ENCODE measurements at regions not wholly inside any gene's neighbourhood (a gene's known extent, or its start where the extent isn't known, plus 50 kb on each side); places are given as distances from the start of the nearest gene placed in this dataset.
A peak's percentile ranks its signal among the peaks of the same experiment; 100 is the strongest.

DNA sequence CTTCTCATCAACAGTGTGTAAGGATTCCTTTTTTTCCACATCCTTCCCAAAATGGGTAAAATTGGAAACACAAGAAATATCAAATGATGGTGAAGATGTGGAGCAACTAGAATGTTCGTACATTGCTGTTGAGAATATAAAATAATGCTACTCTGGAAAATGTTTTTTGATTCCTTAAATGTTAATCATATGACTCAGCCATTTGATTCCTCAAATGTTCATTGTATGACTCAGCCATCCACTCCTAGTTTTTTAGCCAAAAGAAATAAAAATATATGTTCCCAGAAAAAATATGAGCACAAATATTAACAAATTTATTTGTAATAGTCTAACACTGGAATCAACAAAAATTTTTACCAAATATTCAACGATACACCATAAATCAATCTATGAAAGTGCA is 1108.6 kb downstream of the LRFN5 start:
- ChIA-PET CTCF (no interaction called here), POLR2A (ENCODE audit: low non-redundant PET) (no interaction called here)
- TF ChIP-seq, protein P1, sequence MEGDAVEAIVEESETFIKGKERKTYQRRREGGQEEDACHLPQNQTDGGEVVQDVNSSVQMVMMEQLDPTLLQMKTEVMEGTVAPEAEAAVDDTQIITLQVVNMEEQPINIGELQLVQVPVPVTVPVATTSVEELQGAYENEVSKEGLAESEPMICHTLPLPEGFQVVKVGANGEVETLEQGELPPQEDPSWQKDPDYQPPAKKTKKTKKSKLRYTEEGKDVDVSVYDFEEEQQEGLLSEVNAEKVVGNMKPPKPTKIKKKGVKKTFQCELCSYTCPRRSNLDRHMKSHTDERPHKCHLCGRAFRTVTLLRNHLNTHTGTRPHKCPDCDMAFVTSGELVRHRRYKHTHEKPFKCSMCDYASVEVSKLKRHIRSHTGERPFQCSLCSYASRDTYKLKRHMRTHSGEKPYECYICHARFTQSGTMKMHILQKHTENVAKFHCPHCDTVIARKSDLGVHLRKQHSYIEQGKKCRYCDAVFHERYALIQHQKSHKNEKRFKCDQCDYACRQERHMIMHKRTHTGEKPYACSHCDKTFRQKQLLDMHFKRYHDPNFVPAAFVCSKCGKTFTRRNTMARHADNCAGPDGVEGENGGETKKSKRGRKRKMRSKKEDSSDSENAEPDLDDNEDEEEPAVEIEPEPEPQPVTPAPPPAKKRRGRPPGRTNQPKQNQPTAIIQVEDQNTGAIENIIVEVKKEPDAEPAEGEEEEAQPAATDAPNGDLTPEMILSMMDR (conservative IDR thresholded peaks at IDR 0.05; ENCODE audit: low read depth, low read length), result no peak
- no peak for TF ChIP-seq EZH2 (IDR thresholded peaks at IDR 0.05; ENCODE audit: borderline replicate concordance, low read depth, low read length, poor library complexity, severe bottlenecking)
- intact Hi-C loops (cut with micrococcal nuclease; ENCODE audit: unreplicated experiment), result no loop called here
- no peak for DNase-seq (ENCODE audit: low spot score)
- Histone ChIP-seq H3K27ac (ENCODE audit: low read depth, low read length, poor library complexity, severe bottlenecking) (no peak overlapping the region), H3K27me3 (replicated peaks; ENCODE audit: insufficient read depth, low read depth, low read length, poor library complexity) (no peaks in the 10 kb centered on the region), H3K36me3 (ENCODE audit: insufficient read depth, low read length, poor library complexity, severe bottlenecking) (no peaks in the 10 kb centered on the region), H3K9me3 (ENCODE audit: low read depth, low read length, poor library complexity, severe bottlenecking) (no peaks in the 10 kb centered on the region), H3K4me1 (ENCODE audit: insufficient read depth, low read length, poor library complexity, severe bottlenecking) (no peaks in the 10 kb centered on the region), H3K4me3 (ENCODE audit: low read depth, low read length, poor library complexity, severe bottlenecking) (no peak overlapping the region)
- BruUV-seq (replicated peaks), result no TSS peak

- H3K9me3 ChIP-seq (ENCODE audit: low read depth, low read length, poor library complexity, severe bottlenecking), result no peaks in the 10 kb centered on the region
- no peaks in the 10 kb centered on the region for H3K4me1 ChIP-seq (ENCODE audit: insufficient read depth, low read length, poor library complexity, severe bottlenecking)
- no TSS peak for BruUV-seq (replicated peaks)
- H3K36me3 ChIP-seq (ENCODE audit: insufficient read depth, low read length, poor library complexity, severe bottlenecking), result no peaks in the 10 kb centered on the region
- TF ChIP-seq, protein P1 (conservative IDR thresholded peaks at IDR 0.05; ENCODE audit: low read depth, low read length), result no peak
- no peak for TF ChIP-seq EZH2 (IDR thresholded peaks at IDR 0.05; ENCODE audit: borderline replicate concordance, low read depth, low read length, poor library complexity, severe bottlenecking)
- POLR2A ChIA-PET (ENCODE audit: low non-redundant PET), result no interaction called here
- CTCF ChIA-PET, result no interaction called here
- H3K27me3 ChIP-seq (replicated peaks; ENCODE audit: insufficient read depth, low read depth, low read length, poor library complexity), result no peaks in the 10 kb centered on the region
- H3K27ac ChIP-seq (ENCODE audit: low read depth, low read length, poor library complexity, severe bottlenecking), result no peak overlapping the region
- H3K4me3 ChIP-seq (ENCODE audit: low read depth, low read length, poor library complexity, severe bottlenecking), result no peak overlapping the region
- no peak for DNase-seq (ENCODE audit: low spot score)
- intact Hi-C loops (cut with micrococcal nuclease; ENCODE audit: unreplicated experiment), result no loop called here
These were observed 1103.4 kb downstream of the LRFN5 start for GRCh38 chr14:42710071-42710470.

GRCh38 chr14:42703501-42703900 is 1096.8 kb downstream of the LRFN5 start:
- Histone ChIP-seq H3K9me3 (ENCODE audit: low read depth, low read length, poor library complexity, severe bottlenecking) (no peaks in the 10 kb centered on the region), H3K4me1 (ENCODE audit: insufficient read depth, low read length, poor library complexity, severe bottlenecking) (peaks cover 17% of the 10 kb centered on the region), H3K36me3 (ENCODE audit: insufficient read depth, low read length, poor library complexity, severe bottlenecking) (no peaks in the 10 kb centered on the region), H3K4me3 (ENCODE audit: low read depth, low read length, poor library complexity, severe bottlenecking) (no peak overlapping the region), H3K27ac (ENCODE audit: low read depth, low read length, poor library complexity, severe bottlenecking) (no peak overlapping the region), H3K27me3 (replicated peaks; ENCODE audit: insufficient read depth, low read depth, low read length, poor library complexity) (no peaks in the 10 kb centered on the region)
- DNase-seq (ENCODE audit: low spot score), result peak; percentile 22
- ChIA-PET POLR2A (ENCODE audit: low non-redundant PET) (no interaction called here), CTCF (no interaction called here)
- intact Hi-C loops (cut with micrococcal nuclease; ENCODE audit: unreplicated experiment), result no loop called here
- BruUV-seq (replicated peaks), result no TSS peak
- TF ChIP-seq EZH2 (IDR thresholded peaks at IDR 0.05; ENCODE audit: borderline replicate concordance, low read depth, low read length, poor library complexity, severe bottlenecking), result no peak
- TF ChIP-seq, protein P1 (conservative IDR thresholded peaks at IDR 0.05; ENCODE audit: low read depth, low read length), result no peak
